Mucosa of descending colon (tissue), 3 donors: ENCODE measurements at regions not wholly inside any gene's neighbourhood (a gene's known extent, or its start where the extent isn't known, plus 50 kb on each side); places are given as distances from the start of the nearest gene placed in this dataset.

Source experiments
- ATAC-seq: fragments of 200-7000 bp; cut with Tn5 transposase; one replicate; pipeline ENCODE4 v1.9.1; 2020; ENCODE audit warnings: mild to moderate bottlenecking, moderate library complexity
- DNase-seq, 3 donors: peaks; one replicate each; pipeline ENCODE4 v3.0.0-alpha.2; 2020
- H3K36me3 ChIP-seq: fragments of 200-600 bp; one replicate; pipeline ENCODE4 v1.8.0; 2021; ENCODE audit warnings: low read depth, mild to moderate bottlenecking
- H3K4me1 ChIP-seq: fragments of 200-600 bp; one replicate; pipeline ENCODE4 v1.8.0; 2021; ENCODE audit warnings: low read depth, mild to moderate bottlenecking
- H3K4me3 ChIP-seq: fragments of 200-600 bp; one replicate; pipeline ENCODE4 v1.8.0; 2021; ENCODE audit warnings: mild to moderate bottlenecking
- H3K9me3 ChIP-seq: fragments of 200-600 bp; one replicate; pipeline ENCODE4 v1.8.0; 2021; ENCODE audit warnings: mild to moderate bottlenecking
- intact Hi-C, 2 donors: fragments of 100-400 bp; cut with DNase I in 1 of 2; cut with micrococcal nuclease in 1 of 2; formaldehyde crosslinking; loops; one replicate each; pipeline versions ENCODE4 v1.11.0 to v1.11.1; 2022; cut with DNase I, micrococcal nuclease
- TF ChIP-seq, protein P1 (sequence below): fragments of 200-600 bp; IDR thresholded peaks from one replicate; pipeline ENCODE4 v1.8.0; 2022; ENCODE audit warnings: antibody characterized with exemption, mild to moderate bottlenecking
- donor health status: DM: no; HTN: no; CAD: no; lungs with moderate emphysema.
- donor health status: DM: no; HTN: no; CAD: no.
- donor health status: DM: no; HTN: yes; CAD: no.

DNA sequence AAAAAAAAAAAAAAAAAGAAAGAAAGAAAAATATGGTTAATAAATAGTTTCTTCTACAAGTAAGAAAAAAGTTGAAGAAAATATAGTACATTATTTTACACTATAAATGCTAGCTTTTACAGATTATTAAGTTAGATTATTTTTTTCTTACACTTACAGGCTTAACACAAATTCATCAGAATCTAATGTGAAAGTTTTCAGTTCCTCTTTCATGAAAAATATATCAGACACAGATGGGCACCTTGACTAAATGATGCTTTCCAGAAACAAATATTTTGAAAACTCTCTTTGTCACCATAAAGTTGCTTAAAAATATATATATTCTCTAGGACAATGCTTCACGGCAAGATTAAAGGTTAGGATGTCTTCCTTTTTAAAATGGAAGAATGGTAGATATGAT, 321.8 kb upstream of the HSF2 start:
- TF ChIP-seq, protein P1, sequence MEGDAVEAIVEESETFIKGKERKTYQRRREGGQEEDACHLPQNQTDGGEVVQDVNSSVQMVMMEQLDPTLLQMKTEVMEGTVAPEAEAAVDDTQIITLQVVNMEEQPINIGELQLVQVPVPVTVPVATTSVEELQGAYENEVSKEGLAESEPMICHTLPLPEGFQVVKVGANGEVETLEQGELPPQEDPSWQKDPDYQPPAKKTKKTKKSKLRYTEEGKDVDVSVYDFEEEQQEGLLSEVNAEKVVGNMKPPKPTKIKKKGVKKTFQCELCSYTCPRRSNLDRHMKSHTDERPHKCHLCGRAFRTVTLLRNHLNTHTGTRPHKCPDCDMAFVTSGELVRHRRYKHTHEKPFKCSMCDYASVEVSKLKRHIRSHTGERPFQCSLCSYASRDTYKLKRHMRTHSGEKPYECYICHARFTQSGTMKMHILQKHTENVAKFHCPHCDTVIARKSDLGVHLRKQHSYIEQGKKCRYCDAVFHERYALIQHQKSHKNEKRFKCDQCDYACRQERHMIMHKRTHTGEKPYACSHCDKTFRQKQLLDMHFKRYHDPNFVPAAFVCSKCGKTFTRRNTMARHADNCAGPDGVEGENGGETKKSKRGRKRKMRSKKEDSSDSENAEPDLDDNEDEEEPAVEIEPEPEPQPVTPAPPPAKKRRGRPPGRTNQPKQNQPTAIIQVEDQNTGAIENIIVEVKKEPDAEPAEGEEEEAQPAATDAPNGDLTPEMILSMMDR = no peak
- H3K9me3 ChIP-seq = no peaks in the 10 kb centered on the region
- no peaks in the 10 kb centered on the region for H3K36me3 ChIP-seq
- H3K4me1 ChIP-seq = no peaks in the 10 kb centered on the region
- intact Hi-C loops = no loop called here
- no peak for DNase-seq
- H3K4me3 ChIP-seq = no peak overlapping the region
- no peak for ATAC-seq

DNA sequence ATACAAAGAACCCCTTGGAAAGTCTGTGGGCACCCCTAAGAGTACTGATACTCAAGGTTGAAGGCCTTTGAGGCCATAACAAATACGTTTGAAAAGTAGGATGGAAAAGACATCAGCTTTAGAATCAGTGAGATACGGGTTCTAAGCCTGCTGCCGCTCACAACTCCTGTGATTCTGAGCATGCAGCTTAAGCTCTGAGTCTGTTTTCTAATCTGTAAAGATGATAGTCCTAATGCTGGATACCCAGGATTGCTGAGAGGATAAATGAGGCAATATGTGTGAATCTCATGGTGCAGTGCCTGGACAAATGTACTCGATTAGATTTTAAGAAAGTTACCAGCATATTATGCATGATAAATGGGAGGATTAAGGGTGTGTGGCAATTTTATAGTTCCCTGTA, 321.0 kb upstream of the HSF2 start:
- intact Hi-C loops = no loop called here
- DNase-seq = no peak
- no peaks in the 10 kb centered on the region for H3K4me1 ChIP-seq
- H3K4me3 ChIP-seq = no peak overlapping the region
- H3K36me3 ChIP-seq = no peaks in the 10 kb centered on the region
- TF ChIP-seq, protein P1 = no peak
- ATAC-seq = no peak
- no peaks in the 10 kb centered on the region for H3K9me3 ChIP-seq

DNA sequence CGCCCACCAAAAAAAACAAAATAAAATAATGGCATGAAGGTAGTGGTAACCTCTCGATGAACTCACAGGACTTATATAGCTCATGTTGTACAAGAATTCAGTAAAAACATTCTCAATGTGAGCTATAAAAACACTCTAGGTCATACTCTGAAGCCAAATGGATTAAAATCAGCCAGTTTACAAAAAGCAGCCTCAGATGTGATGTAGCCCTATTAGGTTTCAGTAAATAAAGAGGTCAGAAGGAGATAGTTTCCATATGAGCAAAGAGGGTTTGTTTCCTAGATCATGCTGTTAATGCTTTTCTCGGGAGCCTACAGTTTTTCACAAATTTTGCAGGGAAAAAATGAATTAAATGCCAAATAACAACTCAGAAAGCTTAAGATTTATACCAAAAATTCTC, 319.5 kb upstream of the HSF2 start:
- Histone ChIP-seq H3K4me1 (no peaks in the 10 kb centered on the region), H3K36me3 (no peaks in the 10 kb centered on the region), H3K4me3 (no peak overlapping the region), H3K9me3 (no peaks in the 10 kb centered on the region)
- ATAC-seq (no peak), DNase-seq (no peak)
- intact Hi-C loops = no loop called here
- TF ChIP-seq, protein P1 = no peak

DNA sequence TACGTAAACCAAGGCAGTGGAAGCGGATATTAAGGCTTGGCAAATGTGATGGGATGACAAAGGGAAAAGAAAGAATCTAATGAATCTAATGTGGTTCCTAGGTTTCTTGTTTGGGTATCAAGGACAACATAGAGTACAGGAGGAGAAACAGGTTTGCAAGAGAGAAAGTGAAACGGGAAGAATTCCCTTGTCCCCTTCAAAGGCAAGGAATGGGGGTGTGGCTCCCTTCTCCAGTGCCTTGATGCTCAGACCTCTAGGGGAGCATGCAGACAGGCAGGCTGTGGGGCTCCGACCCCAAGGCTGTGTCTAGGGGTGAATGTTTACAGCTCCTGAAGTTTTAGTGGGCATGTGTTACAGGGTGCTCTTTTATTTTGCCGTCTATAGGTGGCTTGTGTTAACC, 317.5 kb upstream of the HSF2 start:
- Histone ChIP-seq H3K36me3 (no peaks in the 10 kb centered on the region), H3K4me3 (no peak overlapping the region), H3K4me1 (no peaks in the 10 kb centered on the region), H3K9me3 (no peaks in the 10 kb centered on the region)
- DNase-seq (no peak), ATAC-seq (no peak)
- intact Hi-C loops = no loop called here
- TF ChIP-seq, protein P1 = no peak

DNA sequence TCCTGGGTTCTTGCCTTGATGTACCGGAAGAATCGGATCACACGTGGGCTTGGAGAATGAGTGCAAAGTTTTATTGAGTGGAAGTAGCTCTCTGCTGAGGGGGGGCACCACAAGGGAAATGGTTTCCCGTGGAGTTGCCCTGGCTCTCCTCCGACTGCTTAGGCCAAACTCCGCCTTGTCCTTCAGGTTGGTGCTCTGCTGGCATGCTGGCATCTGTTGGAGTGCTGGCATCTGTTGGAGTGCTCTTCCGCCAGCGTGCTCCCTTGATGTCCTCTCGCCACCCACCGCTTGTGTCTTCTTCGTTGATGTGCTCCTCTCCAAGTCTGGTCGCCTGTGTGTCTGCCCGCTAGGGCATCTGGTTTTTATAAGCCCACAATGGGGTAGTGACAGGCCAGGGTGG, 317.1 kb upstream of the HSF2 start:
- H3K4me3 ChIP-seq = no peak overlapping the region
- intact Hi-C loops = no loop called here
- TF ChIP-seq, protein P1 = no peak
- H3K36me3 ChIP-seq = no peaks in the 10 kb centered on the region
- ATAC-seq = no peak
- no peaks in the 10 kb centered on the region for H3K9me3 ChIP-seq
- H3K4me1 ChIP-seq = no peaks in the 10 kb centered on the region
- DNase-seq = no peak

DNA sequence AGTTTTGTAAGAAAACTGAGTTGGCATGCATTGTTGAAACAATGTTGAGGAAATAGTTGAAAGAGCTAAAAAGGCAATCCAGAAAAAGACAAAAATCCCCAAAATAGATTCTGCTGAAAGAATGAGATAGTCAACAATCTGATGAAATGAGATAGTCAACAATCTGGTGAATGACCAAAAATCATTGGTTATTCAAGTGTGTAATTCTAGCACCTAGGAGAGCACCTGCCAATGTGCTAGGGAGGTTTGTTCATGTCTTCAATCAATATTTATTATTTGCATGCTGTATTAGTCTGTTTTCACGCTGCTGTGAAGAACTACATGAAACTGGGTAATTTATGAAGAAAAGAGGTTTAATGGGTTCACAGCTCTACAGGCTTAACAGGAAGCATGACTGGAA, 307.1 kb upstream of the HSF2 start:
- TF ChIP-seq, protein P1 = no peak
- ATAC-seq (no peak), DNase-seq (no peak)
- Histone ChIP-seq H3K4me3 (no peak overlapping the region), H3K36me3 (no peaks in the 10 kb centered on the region), H3K4me1 (no peaks in the 10 kb centered on the region), H3K9me3 (no peaks in the 10 kb centered on the region)
- intact Hi-C loops = no loop called here
